ENCODE measurements at regions not wholly inside any gene's neighbourhood (a gene's known extent, or its start where the extent isn't known, plus 50 kb on each side); places are given as distances from the start of the nearest gene placed in this dataset.
"Not testable (repeated sequence)": the region's sequence is repeated elsewhere in the genome, so short reads cannot be mapped to it uniquely, and the experiment has no call there.

- Histone ChIP-seq H3K27me3 (ENCODE audit: control insufficient read depth, insufficient read depth, low read length) (no peaks in the 10 kb centered on the region), H3K27ac (ENCODE audit: low read length) (peak overlapping the region; percentile 61), H3K36me3 (ENCODE audit: control insufficient read depth, insufficient read depth, low read length) (no peaks in the 10 kb centered on the region), H3K4me1 (ENCODE audit: control insufficient read depth, insufficient read depth, low read length) (peaks cover 32% of the 10 kb centered on the region), H3K9me3 (ENCODE audit: control insufficient read depth, low read depth, low read length) (peaks cover 4% of the 10 kb centered on the region), H3K4me3 (ENCODE audit: low read length) (no peak overlapping the region)
- DNase-seq = peak; percentile 73 to 90
- no CpG with 5 or more reads among the region's 5 CpGs for WGBS (ENCODE audit: insufficient coverage, low lambda C conversion rate)
Measured at GRCh38 chr6:11315743-11316437, 83.4 kb upstream of the NEDD9 start.

- no peak overlapping the region for H3K4me3 ChIP-seq (ENCODE audit: low read length)
- peaks cover 4% of the 10 kb centered on the region for H3K9me3 ChIP-seq (ENCODE audit: control insufficient read depth, low read depth, low read length)
- peaks cover 23% of the 10 kb centered on the region for H3K4me1 ChIP-seq (ENCODE audit: control insufficient read depth, insufficient read depth, low read length)
- H3K36me3 ChIP-seq (ENCODE audit: control insufficient read depth, insufficient read depth, low read length) = no peaks in the 10 kb centered on the region
- DNase-seq = no peak
- no peak overlapping the region for H3K27ac ChIP-seq (ENCODE audit: low read length)
- WGBS (ENCODE audit: insufficient coverage, low lambda C conversion rate) = 91% methylated on average over 1 of the region's 1 CpG
- no peaks in the 10 kb centered on the region for H3K27me3 ChIP-seq (ENCODE audit: control insufficient read depth, insufficient read depth, low read length)
Measured at GRCh38 chr6:11313207-11313606, 80.7 kb upstream of the NEDD9 start.

GRCh38 chr6:11311970-11312369 is 79.5 kb upstream of the NEDD9 start:
- no peak for DNase-seq
- H3K9me3 ChIP-seq (ENCODE audit: control insufficient read depth, low read depth, low read length) = peaks cover 4% of the 10 kb centered on the region
- WGBS (ENCODE audit: insufficient coverage, low lambda C conversion rate) = no CpG with 5 or more reads among the region's 1 CpG
- H3K27me3 ChIP-seq (ENCODE audit: control insufficient read depth, insufficient read depth, low read length) = no peaks in the 10 kb centered on the region
- H3K4me3 ChIP-seq (ENCODE audit: low read length) = no peak overlapping the region
- peaks cover 13% of the 10 kb centered on the region for H3K4me1 ChIP-seq (ENCODE audit: control insufficient read depth, insufficient read depth, low read length)
- no peak overlapping the region for H3K27ac ChIP-seq (ENCODE audit: low read length)
- no peaks in the 10 kb centered on the region for H3K36me3 ChIP-seq (ENCODE audit: control insufficient read depth, insufficient read depth, low read length)

GRCh38 chr6:11309947-11310665 is 77.6 kb upstream of the NEDD9 start:
- DNase-seq = no peak
- H3K36me3 ChIP-seq (ENCODE audit: control insufficient read depth, insufficient read depth, low read length) = no peaks in the 10 kb centered on the region
- H3K9me3 ChIP-seq (ENCODE audit: control insufficient read depth, low read depth, low read length) = peaks cover 4% of the 10 kb centered on the region
- H3K4me1 ChIP-seq (ENCODE audit: control insufficient read depth, insufficient read depth, low read length) = no peaks in the 10 kb centered on the region
- no peak overlapping the region for H3K4me3 ChIP-seq (ENCODE audit: low read length)
- H3K27ac ChIP-seq (ENCODE audit: low read length) = no peak overlapping the region
- no CpG with 5 or more reads among the region's 7 CpGs for WGBS (ENCODE audit: insufficient coverage, low lambda C conversion rate)
- H3K27me3 ChIP-seq (ENCODE audit: control insufficient read depth, insufficient read depth, low read length) = no peaks in the 10 kb centered on the region

- Histone ChIP-seq H3K27ac (ENCODE audit: low read length) (no peak overlapping the region), H3K27me3 (ENCODE audit: control insufficient read depth, insufficient read depth, low read length) (no peaks in the 10 kb centered on the region), H3K9me3 (ENCODE audit: control insufficient read depth, low read depth, low read length) (no peaks in the 10 kb centered on the region), H3K4me3 (ENCODE audit: low read length) (no peak overlapping the region), H3K36me3 (ENCODE audit: control insufficient read depth, insufficient read depth, low read length) (no peaks in the 10 kb centered on the region), H3K4me1 (ENCODE audit: control insufficient read depth, insufficient read depth, low read length) (no peaks in the 10 kb centered on the region)
- 100% methylated on average over 1 of the region's 3 CpGs for WGBS (ENCODE audit: insufficient coverage, low lambda C conversion rate)
- DNase-seq = no peak
Measured at GRCh38 chr6:11307226-11307625, 74.8 kb upstream of the NEDD9 start.

GRCh38 chr6:11304946-11305345 is 72.5 kb upstream of the NEDD9 start:
- Histone ChIP-seq H3K4me1 (ENCODE audit: control insufficient read depth, insufficient read depth, low read length) (no peaks in the 10 kb centered on the region), H3K27ac (ENCODE audit: low read length) (no peak overlapping the region), H3K36me3 (ENCODE audit: control insufficient read depth, insufficient read depth, low read length) (no peaks in the 10 kb centered on the region), H3K9me3 (ENCODE audit: control insufficient read depth, low read depth, low read length) (no peaks in the 10 kb centered on the region), H3K27me3 (ENCODE audit: control insufficient read depth, insufficient read depth, low read length) (no peaks in the 10 kb centered on the region), H3K4me3 (ENCODE audit: low read length) (no peak overlapping the region)
- WGBS (ENCODE audit: insufficient coverage, low lambda C conversion rate) = 80% methylated on average over 2 of the region's 3 CpGs
- no peak for DNase-seq

GRCh38 chr6:11299876-11300428 is 67.5 kb upstream of the NEDD9 start:
- not testable (repeated sequence) for H3K36me3 ChIP-seq (ENCODE audit: control insufficient read depth, insufficient read depth, low read length); H3K27me3 ChIP-seq (ENCODE audit: control insufficient read depth, insufficient read depth, low read length); H3K9me3 ChIP-seq (ENCODE audit: control insufficient read depth, low read depth, low read length); H3K4me3 ChIP-seq (ENCODE audit: low read length); DNase-seq; H3K27ac ChIP-seq (ENCODE audit: low read length)
- peaks cover 10% of the 10 kb centered on the region for H3K4me1 ChIP-seq (ENCODE audit: control insufficient read depth, insufficient read depth, low read length)
- WGBS (ENCODE audit: insufficient coverage, low lambda C conversion rate) = 100% methylated on average over 3 of the region's 5 CpGs

GRCh38 chr6:11299421-11299784 is 66.9 kb upstream of the NEDD9 start:
- H3K27me3 ChIP-seq (ENCODE audit: control insufficient read depth, insufficient read depth, low read length); H3K36me3 ChIP-seq (ENCODE audit: control insufficient read depth, insufficient read depth, low read length): not testable (repeated sequence)

GRCh38 chr6:11298651-11299420 is 66.4 kb upstream of the NEDD9 start:
- peak in 1 of 2 donors; percentile 44 for DNase-seq
- Histone ChIP-seq H3K9me3 (ENCODE audit: control insufficient read depth, low read depth, low read length) (no peaks in the 10 kb centered on the region), H3K4me3 (ENCODE audit: low read length) (no peak overlapping the region), H3K27me3 (ENCODE audit: control insufficient read depth, insufficient read depth, low read length) (no peaks in the 10 kb centered on the region), H3K4me1 (ENCODE audit: control insufficient read depth, insufficient read depth, low read length) (peaks cover 10% of the 10 kb centered on the region), H3K27ac (ENCODE audit: low read length) (no peak overlapping the region), H3K36me3 (ENCODE audit: control insufficient read depth, insufficient read depth, low read length) (no peaks in the 10 kb centered on the region)
- no CpG with 5 or more reads among the region's 9 CpGs for WGBS (ENCODE audit: insufficient coverage, low lambda C conversion rate)

More at GRCh38 chr6:11299421-11299784, 66.9 kb upstream of the NEDD9 start:
- not testable (repeated sequence) for H3K27ac ChIP-seq (ENCODE audit: low read length); H3K4me3 ChIP-seq (ENCODE audit: low read length); DNase-seq; H3K9me3 ChIP-seq (ENCODE audit: control insufficient read depth, low read depth, low read length)
- no CpG with 5 or more reads among the region's 5 CpGs for WGBS (ENCODE audit: insufficient coverage, low lambda C conversion rate)
- peaks cover 10% of the 10 kb centered on the region for H3K4me1 ChIP-seq (ENCODE audit: control insufficient read depth, insufficient read depth, low read length)

GRCh38 chr6:11297376-11297729 is 64.9 kb upstream of the NEDD9 start:
- WGBS (ENCODE audit: insufficient coverage, low lambda C conversion rate) = no CpG with 5 or more reads among the region's 1 CpG
- Histone ChIP-seq H3K4me1 (ENCODE audit: control insufficient read depth, insufficient read depth, low read length) (peaks cover 14% of the 10 kb centered on the region), H3K27ac (ENCODE audit: low read length) (peak overlapping the region; percentile 47)

More at GRCh38 chr6:11297376-11297729, 64.9 kb upstream of the NEDD9 start:
- Histone ChIP-seq H3K9me3 (ENCODE audit: control insufficient read depth, low read depth, low read length) (no peaks in the 10 kb centered on the region), H3K36me3 (ENCODE audit: control insufficient read depth, insufficient read depth, low read length) (no peaks in the 10 kb centered on the region), H3K27me3 (ENCODE audit: control insufficient read depth, insufficient read depth, low read length) (no peaks in the 10 kb centered on the region), H3K4me3 (ENCODE audit: low read length) (no peak overlapping the region)
- DNase-seq = no peak
